ENCODE measurements at regions not wholly inside any gene's neighbourhood (a gene's known extent, or its start where the extent isn't known, plus 50 kb on each side); places are given as distances from the start of the nearest gene placed in this dataset.

DNA sequence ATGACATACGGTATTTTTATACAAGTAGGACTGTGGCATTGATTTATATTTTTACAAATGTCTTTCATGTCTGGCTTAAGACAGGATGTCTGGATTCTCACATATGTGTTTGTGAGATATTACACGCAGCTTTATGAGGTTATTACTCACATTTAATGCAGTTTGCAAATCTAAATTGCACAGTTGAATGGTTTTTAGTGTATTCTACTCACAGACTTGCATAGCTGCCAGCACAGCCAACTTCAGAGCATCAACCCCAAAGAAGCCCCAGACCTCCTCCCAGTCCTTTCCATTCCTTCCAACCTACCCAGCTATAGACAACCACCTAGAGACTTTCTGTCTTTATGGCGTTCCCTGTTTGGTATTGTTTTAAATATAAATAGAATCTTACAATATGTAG lies 193.8 kb upstream of the SHH start (continued):
- TF ChIP-seq, protein P1, sequence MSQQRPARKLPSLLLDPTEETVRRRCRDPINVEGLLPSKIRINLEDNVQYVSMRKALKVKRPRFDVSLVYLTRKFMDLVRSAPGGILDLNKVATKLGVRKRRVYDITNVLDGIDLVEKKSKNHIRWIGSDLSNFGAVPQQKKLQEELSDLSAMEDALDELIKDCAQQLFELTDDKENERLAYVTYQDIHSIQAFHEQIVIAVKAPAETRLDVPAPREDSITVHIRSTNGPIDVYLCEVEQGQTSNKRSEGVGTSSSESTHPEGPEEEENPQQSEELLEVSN (IDR thresholded peaks at IDR 0.05; ENCODE audit: borderline replicate concordance, low read depth), result no peak

DNA sequence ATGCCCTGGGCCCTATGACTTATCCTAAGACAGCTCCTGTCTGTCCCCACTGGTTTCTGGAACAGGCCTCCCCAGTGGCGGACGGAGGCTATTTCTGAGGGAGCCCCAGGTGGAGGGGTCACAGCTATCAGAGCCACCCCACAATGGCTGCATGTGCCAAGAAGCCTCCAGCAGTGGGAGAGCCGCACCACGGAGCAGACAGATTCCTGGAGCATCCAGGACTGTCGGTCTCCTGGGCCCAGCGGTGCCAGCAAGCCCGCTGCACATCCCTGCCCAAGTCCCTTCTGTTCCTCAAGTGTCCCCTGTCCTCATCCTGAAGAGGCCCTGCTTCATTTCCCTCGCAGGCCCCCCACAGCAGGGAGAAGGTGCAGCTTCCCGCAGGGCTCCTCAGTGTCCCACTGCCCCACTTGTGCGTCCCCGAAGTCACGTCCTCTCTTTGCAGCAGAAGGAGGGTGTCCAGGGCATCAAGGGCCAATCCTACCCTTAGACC lies 193.0 kb upstream of the SHH start:
- ATAC-seq, result no peak
- Histone ChIP-seq H3K27ac (no peak overlapping the region), H3K4me2 (no peak overlapping the region), H3K9me3 (peaks cover 20% of the 10 kb centered on the region), H3K4me3 (no peak overlapping the region), H3K4me1 (no peaks in the 10 kb centered on the region)
- CTCF ChIA-PET, result no interaction called here
- no peak for DNase-seq (ENCODE audit: low read depth in 1 of 2, low spot score in 1 of 2)
- 83% methylated on average over 9 of the region's 12 CpGs for WGBS (ENCODE audit: missing lambda C conversion rate)
- FAIRE-seq, result no peak
- POLR2A ChIA-PET, result no interaction called here
- TF ChIP-seq SMC3 (IDR thresholded peaks at IDR 0.05), result no peak
- TF ChIP-seq CHD2 (IDR thresholded peaks at IDR 0.05; ENCODE audit: low read length, partially characterized antibody), result no peak
- no peak for TF ChIP-seq CTCF (IDR thresholded peaks at IDR 0.05)
- TF ChIP-seq EHMT2 (IDR thresholded peaks at IDR 0.05; ENCODE audit: low read depth), result no peak
- no peak for TF ChIP-seq CBX2 (IDR thresholded peaks at IDR 0.05; ENCODE audit: borderline replicate concordance, low read depth)
- TF ChIP-seq RNF2 (IDR thresholded peaks at IDR 0.05; ENCODE audit: borderline replicate concordance, low read depth), result no peak
- no peak for TF ChIP-seq ZSCAN20 (CRISPR knock-in tag; IDR thresholded peaks at IDR 0.05)

- Histone ChIP-seq H3K4me3 (no peak overlapping the region), H3K4me2 (no peak overlapping the region), H3K27ac (no peak overlapping the region), H3K4me1 (no peaks in the 10 kb centered on the region), H3K9me3 (peaks cover 14% of the 10 kb centered on the region; the same call in 2 of the 3 replicates)
- POLR2A ChIA-PET, result no interaction called here
- ATAC-seq (no peak), DNase-seq (ENCODE audit: low read depth in 1 of 2, low spot score in 1 of 2) (no peak), FAIRE-seq (no peak)
- CTCF ChIA-PET, result no interaction called here
- TF ChIP-seq CHD2 (IDR thresholded peaks at IDR 0.05; ENCODE audit: low read length, partially characterized antibody) (no peak), TFCP2L1 (CRISPR knock-in tag; IDR thresholded peaks at IDR 0.05) (no peak), RCOR1 (IDR thresholded peaks at IDR 0.05; ENCODE audit: low read depth, low read length) (no peak)
- 80% methylated on average over 26 of the region's 38 CpGs for WGBS (ENCODE audit: missing lambda C conversion rate)
Measured at GRCh38 chr7:156004265-156005201, 192.3 kb upstream of the SHH start.

DNA sequence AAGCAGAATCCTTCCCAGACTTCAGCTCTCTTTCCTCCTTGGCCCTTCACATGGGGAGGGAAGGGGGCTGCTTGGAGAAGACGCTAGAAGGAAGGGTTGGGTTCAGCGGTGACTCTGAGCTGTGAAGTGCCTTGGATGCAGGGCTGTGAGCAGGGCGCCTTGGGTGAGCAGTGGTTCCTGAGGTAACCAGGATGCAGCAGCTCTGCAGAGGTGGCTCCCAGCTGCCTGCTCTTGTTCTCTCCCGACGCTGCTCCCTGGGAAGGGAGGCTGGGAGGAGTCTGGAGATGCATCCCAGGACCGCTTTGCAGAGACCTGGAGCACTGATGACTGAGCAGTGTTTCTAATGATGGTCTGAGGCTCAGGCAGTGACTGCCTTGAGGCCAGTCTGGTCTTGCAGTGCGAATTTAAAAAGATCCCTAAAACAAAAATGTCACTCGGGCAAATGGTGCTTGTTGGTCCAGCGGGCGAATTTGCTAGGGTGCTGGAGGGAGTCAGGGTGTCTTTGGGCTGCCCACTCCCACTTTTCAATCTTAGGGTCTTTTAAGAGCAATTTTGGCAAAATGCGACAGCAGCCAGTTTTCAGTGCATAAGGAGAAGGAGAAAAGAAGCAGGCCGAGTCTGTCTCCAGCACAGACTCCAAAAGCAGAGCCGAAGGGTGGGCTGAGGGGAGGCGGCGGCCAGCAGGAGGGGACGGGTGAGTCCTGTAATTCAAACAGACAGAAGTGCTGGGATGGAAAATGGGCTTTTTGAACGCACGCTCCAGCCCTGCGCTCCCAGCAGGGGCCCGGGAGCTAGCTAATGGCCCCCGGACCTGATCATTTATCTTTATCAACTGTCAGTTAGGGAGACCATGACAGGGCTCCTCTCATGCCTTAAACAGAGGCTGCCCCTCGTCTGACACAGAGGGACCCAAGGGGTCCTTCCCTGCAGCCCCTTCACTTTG lies 191.2 kb upstream of the SHH start:
- H3K4me2 ChIP-seq, result no peak overlapping the region
- ChIA-PET CTCF (no interaction called here), POLR2A (no interaction called here)
- H3K4me1 ChIP-seq, result no peaks in the 10 kb centered on the region
- H3K4me3 ChIP-seq, result no peak overlapping the region
- ATAC-seq (no peak), FAIRE-seq (no peak), DNase-seq (ENCODE audit: low read depth in 1 of 2, low spot score in 1 of 2) (no peak)
- TF ChIP-seq CBX2 (IDR thresholded peaks at IDR 0.05; ENCODE audit: borderline replicate concordance, low read depth) (no peak), MAFK (IDR thresholded peaks at IDR 0.05; ENCODE audit: partially characterized antibody) (no peak), FOSL2 (IDR thresholded peaks at IDR 0.05) (no peak), FOSL2 (CRISPR knock-in tag; IDR thresholded peaks at IDR 0.05) (no peak), NR3C1 (IDR thresholded peaks at IDR 0.05) (no peak), BCL3 (IDR thresholded peaks at IDR 0.05) (no peak)
- TF ChIP-seq, protein P2, sequence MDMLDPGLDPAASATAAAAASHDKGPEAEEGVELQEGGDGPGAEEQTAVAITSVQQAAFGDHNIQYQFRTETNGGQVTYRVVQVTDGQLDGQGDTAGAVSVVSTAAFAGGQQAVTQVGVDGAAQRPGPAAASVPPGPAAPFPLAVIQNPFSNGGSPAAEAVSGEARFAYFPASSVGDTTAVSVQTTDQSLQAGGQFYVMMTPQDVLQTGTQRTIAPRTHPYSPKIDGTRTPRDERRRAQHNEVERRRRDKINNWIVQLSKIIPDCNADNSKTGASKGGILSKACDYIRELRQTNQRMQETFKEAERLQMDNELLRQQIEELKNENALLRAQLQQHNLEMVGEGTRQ (IDR thresholded peaks at IDR 0.05), result no peak
- TF ChIP-seq, protein P3, sequence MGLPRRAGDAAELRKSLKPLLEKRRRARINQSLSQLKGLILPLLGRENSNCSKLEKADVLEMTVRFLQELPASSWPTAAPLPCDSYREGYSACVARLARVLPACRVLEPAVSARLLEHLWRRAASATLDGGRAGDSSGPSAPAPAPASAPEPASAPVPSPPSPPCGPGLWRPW (IDR thresholded peaks at IDR 0.05), result no peak
- 69% methylated on average over 22 of the region's 22 CpGs for WGBS (ENCODE audit: missing lambda C conversion rate)
- no peak overlapping the region for H3K27ac ChIP-seq
- peaks cover 13% of the 10 kb centered on the region; the same call in 2 of the 3 replicates for H3K9me3 ChIP-seq
